GM06990 (cell line): ENCODE measurements at regions not wholly inside any gene's neighbourhood (a gene's known extent, or its start where the extent isn't known, plus 50 kb on each side); places are given as distances from the start of the nearest gene placed in this dataset.

Experiments
- DNase-seq: peaks from one replicate; pipeline ENCODE4 v3.0.0-alpha.2; 2011; ENCODE audit not compliant: insufficient read length; ENCODE audit errors: extremely low read depth
- H3K27me3 ChIP-seq: replicated peaks from 2 replicates; pipeline ENCODE4 v1.6.0; 2011; ENCODE audit warnings: low read length; ENCODE audit not compliant: control insufficient read depth, insufficient read depth
- H3K36me3 ChIP-seq: 2 replicates; pipeline ENCODE4 v1.5.1; 2011; ENCODE audit warnings: low read length; ENCODE audit not compliant: control insufficient read depth, insufficient read depth
- H3K4me3 ChIP-seq: replicated peaks from 2 replicates; pipeline ENCODE4 v1.5.1; 2011; ENCODE audit warnings: low read depth, mild to moderate bottlenecking, control low read depth, low read length
- TF ChIP-seq, protein P1 (sequence below): IDR thresholded peaks from 2 replicates; pipeline ENCODE4 v1.5.1; 2011; ENCODE audit warnings: low read length, control low read depth, mild to moderate bottlenecking, inconsistent platforms; ENCODE audit not compliant: insufficient read depth, poor library complexity, severe bottlenecking

DNA sequence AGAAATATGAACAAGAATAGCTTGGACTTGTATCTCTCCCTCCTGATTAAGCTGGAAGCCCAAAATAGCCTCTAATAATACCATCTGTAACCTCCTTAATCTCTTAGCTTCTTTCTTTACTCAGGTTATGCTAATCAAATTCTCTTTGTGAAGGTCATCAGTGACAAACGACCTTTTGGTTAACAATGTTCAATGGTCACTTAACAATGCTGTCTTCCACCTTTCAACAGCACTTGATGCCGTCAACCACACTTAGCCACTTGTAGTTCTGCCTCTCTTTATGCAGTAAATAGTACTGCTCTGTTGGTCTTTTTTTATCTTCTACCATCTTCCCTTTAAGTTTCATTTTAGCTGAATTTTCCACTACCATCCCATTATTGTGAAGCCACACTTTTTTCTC, 476.6 kb upstream of the TGFBR2 start:
- H3K4me3 ChIP-seq, result no peak overlapping the region
- DNase-seq, result no peak
- TF ChIP-seq, protein P1, sequence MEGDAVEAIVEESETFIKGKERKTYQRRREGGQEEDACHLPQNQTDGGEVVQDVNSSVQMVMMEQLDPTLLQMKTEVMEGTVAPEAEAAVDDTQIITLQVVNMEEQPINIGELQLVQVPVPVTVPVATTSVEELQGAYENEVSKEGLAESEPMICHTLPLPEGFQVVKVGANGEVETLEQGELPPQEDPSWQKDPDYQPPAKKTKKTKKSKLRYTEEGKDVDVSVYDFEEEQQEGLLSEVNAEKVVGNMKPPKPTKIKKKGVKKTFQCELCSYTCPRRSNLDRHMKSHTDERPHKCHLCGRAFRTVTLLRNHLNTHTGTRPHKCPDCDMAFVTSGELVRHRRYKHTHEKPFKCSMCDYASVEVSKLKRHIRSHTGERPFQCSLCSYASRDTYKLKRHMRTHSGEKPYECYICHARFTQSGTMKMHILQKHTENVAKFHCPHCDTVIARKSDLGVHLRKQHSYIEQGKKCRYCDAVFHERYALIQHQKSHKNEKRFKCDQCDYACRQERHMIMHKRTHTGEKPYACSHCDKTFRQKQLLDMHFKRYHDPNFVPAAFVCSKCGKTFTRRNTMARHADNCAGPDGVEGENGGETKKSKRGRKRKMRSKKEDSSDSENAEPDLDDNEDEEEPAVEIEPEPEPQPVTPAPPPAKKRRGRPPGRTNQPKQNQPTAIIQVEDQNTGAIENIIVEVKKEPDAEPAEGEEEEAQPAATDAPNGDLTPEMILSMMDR, result no peak
- no peaks in the 10 kb centered on the region for H3K36me3 ChIP-seq
- H3K27me3 ChIP-seq, result no peaks in the 10 kb centered on the region

DNA sequence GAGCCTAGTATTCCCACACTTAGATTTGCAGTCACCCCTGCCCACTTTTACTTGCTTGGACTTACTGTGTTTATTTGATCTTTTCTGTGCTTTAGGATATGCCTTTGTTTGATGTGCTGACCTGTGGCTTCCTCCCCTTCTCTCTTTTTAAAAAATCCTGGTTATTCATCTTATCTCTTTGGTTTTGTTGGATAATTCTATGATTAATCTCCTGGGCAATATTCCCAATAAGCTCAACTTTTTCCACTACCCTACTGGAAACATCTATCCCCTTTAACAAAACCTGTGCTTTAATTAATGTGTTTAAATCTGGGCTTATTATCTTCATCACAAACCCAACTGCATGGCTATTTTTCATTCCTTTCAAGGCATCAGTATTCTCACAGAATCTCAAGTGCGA, 476.0 kb upstream of the TGFBR2 start:
- no peaks in the 10 kb centered on the region for H3K27me3 ChIP-seq
- DNase-seq, result no peak
- no peak overlapping the region for H3K4me3 ChIP-seq
- TF ChIP-seq, protein P1, result no peak
- no peaks in the 10 kb centered on the region for H3K36me3 ChIP-seq

DNA sequence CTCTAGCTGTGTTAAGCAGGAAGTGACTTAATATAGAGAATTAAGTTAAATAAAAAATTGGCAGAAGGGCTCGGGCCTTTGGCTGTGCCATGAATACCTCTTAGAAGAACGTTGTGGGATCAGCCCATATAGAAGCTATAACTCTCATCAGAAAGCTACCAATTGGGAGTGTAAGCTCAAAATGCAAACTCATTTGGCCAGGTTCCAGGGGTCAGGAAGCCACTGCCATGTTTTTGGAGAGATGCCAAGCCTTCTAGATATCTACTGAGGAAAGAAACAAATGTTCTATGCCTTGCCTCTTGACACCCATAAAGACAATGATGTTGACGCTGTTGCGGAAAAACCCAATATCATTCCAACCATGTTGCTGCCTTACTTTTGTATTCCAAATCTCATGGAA, 475.2 kb upstream of the TGFBR2 start:
- Histone ChIP-seq H3K4me3 (no peak overlapping the region), H3K27me3 (no peaks in the 10 kb centered on the region), H3K36me3 (no peaks in the 10 kb centered on the region)
- DNase-seq, result no peak
- TF ChIP-seq, protein P1, result no peak

DNA sequence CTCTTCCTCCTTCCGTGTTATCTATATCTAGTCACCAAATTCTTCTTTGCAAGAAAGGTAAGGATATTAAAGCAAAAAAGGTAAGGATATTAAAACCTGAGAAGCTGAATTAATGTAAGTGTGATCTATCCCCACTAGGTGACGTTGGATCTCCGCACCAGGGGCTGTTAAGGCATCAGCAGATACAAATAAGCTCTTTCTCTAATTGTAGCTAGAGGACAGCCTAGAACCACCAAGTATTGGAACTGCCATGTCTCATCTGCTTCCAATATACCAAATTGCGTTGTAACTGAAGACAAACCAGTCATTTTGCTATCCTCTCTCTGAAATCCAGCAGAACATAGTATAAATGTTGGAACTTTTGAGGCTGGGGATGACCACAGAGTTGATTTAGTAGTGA, 471.2 kb upstream of the TGFBR2 start:
- TF ChIP-seq, protein P1, result no peak
- DNase-seq, result no peak
- H3K36me3 ChIP-seq, result no peaks in the 10 kb centered on the region
- no peak overlapping the region for H3K4me3 ChIP-seq
- no peaks in the 10 kb centered on the region for H3K27me3 ChIP-seq

DNA sequence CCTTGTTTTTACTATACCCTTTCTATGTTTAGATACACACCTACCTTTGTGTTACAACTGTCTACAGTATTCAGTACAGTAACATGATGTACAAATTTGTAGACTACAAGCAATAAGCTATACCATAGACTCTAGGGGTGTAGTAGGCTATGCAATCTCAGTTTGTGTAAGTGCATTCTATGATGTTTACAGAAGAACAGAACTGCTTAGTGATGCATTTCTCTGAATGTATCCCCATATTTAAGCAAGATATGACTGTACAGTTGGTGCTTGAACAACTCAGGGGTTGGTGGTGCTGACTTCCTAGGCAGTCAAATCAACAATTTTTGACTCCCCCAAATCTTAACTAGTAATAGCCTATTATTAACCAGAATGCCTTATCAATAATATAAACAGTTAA, 467.1 kb upstream of the TGFBR2 start:
- DNase-seq, result no peak
- no peaks in the 10 kb centered on the region for H3K36me3 ChIP-seq
- TF ChIP-seq, protein P1, result no peak
- no peak overlapping the region for H3K4me3 ChIP-seq
- H3K27me3 ChIP-seq, result no peaks in the 10 kb centered on the region

DNA sequence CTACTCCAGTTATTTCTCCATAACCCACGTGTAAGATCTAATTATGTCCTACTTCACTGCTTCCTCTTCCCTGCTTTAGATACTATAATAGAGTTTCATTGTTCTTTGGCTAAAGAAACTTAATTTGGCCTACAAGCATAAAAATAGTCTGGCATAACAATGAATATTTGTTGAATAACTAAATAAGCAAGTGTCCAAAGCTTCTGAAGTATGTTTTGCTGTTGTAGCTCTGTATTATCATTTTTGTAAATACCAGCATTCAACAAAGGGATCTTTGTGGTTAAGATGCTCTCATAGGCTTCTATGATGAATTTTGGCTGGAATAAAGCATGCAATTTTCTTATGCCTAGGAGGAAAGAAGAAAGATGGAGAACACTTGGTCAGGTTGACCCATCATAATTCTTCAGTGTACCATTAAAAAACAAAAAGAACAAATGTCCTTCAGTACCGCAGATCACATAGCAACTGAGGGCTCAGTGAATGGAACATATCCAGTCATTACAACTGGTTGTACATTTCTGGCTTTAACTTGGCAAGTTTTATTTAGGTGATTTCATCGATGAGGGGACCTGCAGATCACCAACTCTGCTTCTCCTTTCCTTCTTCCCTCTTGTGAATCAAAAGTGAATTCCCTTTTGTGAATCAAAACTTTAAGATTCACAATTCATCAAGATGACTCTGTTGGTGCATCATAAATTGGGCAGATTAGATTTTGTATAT, 465.9 kb upstream of the TGFBR2 start:
- no peak for DNase-seq
- TF ChIP-seq, protein P1, result no peak
- Histone ChIP-seq H3K36me3 (no peaks in the 10 kb centered on the region), H3K4me3 (no peak overlapping the region), H3K27me3 (no peaks in the 10 kb centered on the region)
